HL-60 (cell line): ENCODE measurements at regions not wholly inside any gene's neighbourhood (a gene's known extent, or its start where the extent isn't known, plus 50 kb on each side); places are given as distances from the start of the nearest gene placed in this dataset.

Experiments
- DNase-seq, 2 experiments: peaks; one replicate each; pipeline ENCODE4 v3.0.0-alpha.2; 2010 to 2020; ENCODE audit warnings: low read depth in 1 of 2, low spot score in 1 of 2
- H3K27ac ChIP-seq: fragments of 250-450 bp; sonication (Bioruptor Pico); replicated peaks from 2 replicates; pipeline ENCODE4 v1.5.1; 2020; ENCODE audit warnings: mild to moderate bottlenecking, moderate library complexity
- H3K27me3 ChIP-seq: fragments of 250-450 bp; sonication (Bioruptor Pico); 2 replicates; pipeline ENCODE4 v1.5.1; 2021; ENCODE audit warnings: mild to moderate bottlenecking, moderate library complexity; ENCODE audit not compliant: insufficient read depth, poor library complexity, severe bottlenecking
- H3K4me3 ChIP-seq: replicated peaks from 2 replicates; pipeline ENCODE4 v1.5.1; 2011; ENCODE audit warnings: mild to moderate bottlenecking, control low read depth, low read length; ENCODE audit not compliant: insufficient read depth
- CTCF ChIP-seq: IDR thresholded peaks from one replicate; pipeline ENCODE4 v1.5.1; 2011; ENCODE audit warnings: low read length, control low read depth, inconsistent platforms; ENCODE audit not compliant: insufficient read depth
- GABPA ChIP-seq: IDR thresholded peaks from 2 replicates; pipeline ENCODE4 v1.6.1; 2012; ENCODE audit warnings: low read depth
- POLR2AphosphoS5 ChIP-seq: IDR thresholded peaks from 2 replicates; pipeline ENCODE4 v1.6.1; 2012; ENCODE audit warnings: low read depth
- REST ChIP-seq: IDR thresholded peaks from 2 replicates; pipeline ENCODE4 v1.6.1; 2012; ENCODE audit warnings: low read depth; ENCODE audit not compliant: insufficient replicate concordance
- SPI1 ChIP-seq: IDR thresholded peaks from 2 replicates; pipeline ENCODE4 v1.6.1; 2012; ENCODE audit warnings: low read depth, mild to moderate bottlenecking, borderline replicate concordance

GRCh38 chr4:120355881-120356280 lies 289.2 kb upstream of the MAD2L1 start:
- DNase-seq, result no peak
- TF ChIP-seq CTCF (no peak), SPI1 (no peak), GABPA (no peak), REST (no peak), POLR2AphosphoS5 (no peak)
- Histone ChIP-seq H3K4me3 (no peak overlapping the region), H3K27me3 (no peaks in the 10 kb centered on the region), H3K27ac (no peak overlapping the region)

GRCh38 chr4:120354381-120354780 lies 287.7 kb upstream of the MAD2L1 start:
- no peak for DNase-seq
- Histone ChIP-seq H3K4me3 (no peak overlapping the region), H3K27ac (no peak overlapping the region), H3K27me3 (no peaks in the 10 kb centered on the region)
- TF ChIP-seq SPI1, result no peak
- TF ChIP-seq POLR2AphosphoS5, result no peak
- no peak for TF ChIP-seq GABPA
- no peak for TF ChIP-seq CTCF
- no peak for TF ChIP-seq REST

- H3K4me3 ChIP-seq, result no peak overlapping the region
- H3K27ac ChIP-seq, result no peak overlapping the region
- H3K27me3 ChIP-seq, result no peaks in the 10 kb centered on the region
- TF ChIP-seq SPI1 (no peak), POLR2AphosphoS5 (no peak), CTCF (no peak), GABPA (no peak), REST (no peak)
- DNase-seq, result no peak
These were observed 286.6 kb upstream of the MAD2L1 start for GRCh38 chr4:120353235-120353634.
